A204.1 (cell line): ENCODE measurements at regions not wholly inside any gene's neighbourhood (a gene's known extent, or its start where the extent isn't known, plus 50 kb on each side); places are given as distances from the start of the nearest gene placed in this dataset.
"Not testable (repeated sequence)": the region's sequence is repeated elsewhere in the genome, so short reads cannot be mapped to it uniquely, and the experiment has no call there.

ENCODE experiments used
- FAIRE-seq: peaks from 2 replicates; lab custom pipeline; 2012; peaks lifted over from hg19 to GRCh38; lab: Jason Lieb, UNC

DNA sequence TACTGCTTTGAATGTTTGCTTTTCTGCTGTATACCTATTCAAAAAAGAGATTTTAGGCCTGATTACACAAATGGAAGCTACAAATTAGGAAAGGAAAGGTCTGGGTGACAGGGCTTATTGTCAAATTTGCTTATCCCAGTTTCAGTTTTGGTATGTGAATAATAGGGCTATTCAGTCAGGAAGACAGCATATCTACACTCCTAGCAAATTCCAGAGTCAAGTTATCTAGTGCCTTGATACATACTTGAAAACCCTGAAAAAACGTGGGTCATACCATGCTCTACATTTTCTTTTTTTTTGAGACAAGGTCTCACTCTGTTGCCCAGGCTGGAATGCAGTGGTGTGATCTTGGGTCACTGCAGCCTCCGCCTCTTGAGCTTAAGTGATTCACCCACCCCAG is 59.2 kb upstream of the CCDC180 start:
- not testable (repeated sequence) for FAIRE-seq

DNA sequence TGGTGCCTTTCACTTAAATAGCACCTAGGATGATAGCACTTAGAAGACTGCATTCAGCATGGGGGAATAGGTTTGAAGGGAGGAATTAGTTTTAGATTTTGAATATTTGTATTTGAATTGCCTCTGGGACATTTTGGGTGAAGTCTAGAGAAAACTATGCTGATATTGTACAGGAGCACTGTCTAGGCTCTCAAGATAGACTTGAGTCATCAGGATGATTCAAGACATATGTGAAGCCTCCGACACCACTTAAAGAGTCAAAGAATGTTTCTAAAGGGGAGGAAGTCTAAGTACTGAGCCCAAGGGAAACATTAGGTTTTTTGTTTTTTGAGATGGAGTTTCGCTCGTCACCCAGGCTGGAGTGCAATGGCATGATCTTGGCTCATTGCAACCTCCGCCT is 63.9 kb upstream of the CCDC180 start:
- no peak for FAIRE-seq

DNA sequence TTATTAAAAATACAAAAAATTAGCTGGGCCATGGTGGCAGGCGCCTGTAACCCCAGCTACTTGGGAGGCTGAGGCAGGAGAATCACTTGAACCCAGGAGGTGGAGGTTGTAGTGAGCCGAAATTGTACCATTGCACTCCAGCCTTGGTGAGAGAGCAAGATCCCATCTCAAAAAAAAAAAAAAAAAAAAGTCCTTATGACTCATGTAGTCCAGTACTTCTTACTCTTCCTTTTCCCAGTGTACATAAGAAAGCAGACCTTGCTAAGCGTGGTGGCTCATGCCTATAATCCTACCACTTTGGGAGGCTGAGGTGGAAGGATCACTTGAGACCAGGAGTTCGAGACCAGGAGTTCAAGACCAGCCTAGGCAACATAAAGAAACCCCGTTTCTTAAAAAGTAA is 66.0 kb upstream of the CCDC180 start:
- FAIRE-seq: not testable (repeated sequence)

DNA sequence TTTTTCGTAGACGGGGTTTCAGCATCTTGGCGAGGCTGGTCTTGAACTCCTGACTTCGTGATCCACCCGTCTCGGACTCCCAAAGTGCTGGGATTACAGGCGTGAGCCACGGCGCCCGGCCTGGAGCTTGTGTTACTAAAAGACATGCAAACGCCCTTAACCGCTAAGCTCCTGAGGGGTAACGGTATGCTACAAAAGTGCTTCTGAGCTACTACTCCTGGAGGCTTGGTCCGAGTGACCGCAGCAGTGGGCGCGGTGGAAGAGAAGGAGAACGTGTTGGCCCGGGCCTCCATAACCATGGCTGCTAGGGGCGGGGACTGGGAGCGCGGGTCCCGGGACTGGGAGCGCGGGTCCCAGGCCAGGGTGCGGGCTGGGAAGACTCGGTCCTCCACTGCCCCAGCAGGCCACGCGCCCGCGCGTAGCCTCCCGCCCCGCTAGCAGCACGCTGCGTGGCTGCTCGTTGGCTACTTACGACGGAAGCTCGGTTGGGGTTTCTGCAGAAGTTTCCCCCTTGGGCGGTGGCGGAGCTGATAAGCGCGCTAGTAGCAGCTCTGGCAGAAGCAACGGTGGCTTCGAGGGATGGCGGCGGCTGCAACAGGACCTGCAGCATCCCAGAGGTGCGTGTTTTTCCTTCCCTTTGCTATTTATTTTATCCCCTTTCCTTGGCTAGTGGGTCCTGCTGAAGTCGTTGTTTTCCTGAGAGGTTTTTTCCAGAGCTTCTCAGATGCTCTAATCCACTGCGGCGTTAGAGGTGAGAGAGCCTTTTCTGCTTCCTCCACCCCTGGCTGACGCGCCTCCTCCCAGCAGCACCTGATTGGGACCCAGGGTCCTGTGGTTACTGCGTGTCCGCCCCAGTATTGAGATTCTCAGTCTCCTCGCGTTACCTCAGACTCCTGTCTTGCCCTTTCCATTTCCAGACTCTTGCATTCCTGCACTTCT is 69.2 kb upstream of the CCDC180 start:
- peak; percentile 59 for FAIRE-seq

DNA sequence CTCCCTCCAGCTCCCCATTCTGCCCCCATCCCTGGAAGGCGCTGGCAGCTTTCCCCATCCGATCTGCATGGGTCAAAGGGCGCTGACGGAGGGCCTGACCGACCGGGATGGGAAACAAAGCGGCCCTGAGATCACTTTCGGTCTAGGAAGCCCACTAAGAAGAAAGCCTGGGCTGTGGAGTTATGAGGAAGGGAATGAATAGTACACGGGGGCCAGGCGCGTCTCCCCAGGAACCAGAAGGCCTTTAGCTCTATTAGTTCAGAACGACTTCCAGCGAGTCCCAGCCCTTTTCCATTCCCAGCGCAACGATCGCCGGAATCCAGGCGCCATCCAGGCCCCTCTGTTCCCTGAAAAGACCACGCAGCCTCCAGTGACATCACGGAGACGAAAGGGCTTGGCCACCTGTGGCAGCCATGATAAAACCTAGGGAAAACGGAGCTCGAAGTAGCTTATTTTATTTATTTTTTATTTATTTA is 70.1 kb upstream of the CCDC180 start:
- FAIRE-seq: no peak

DNA sequence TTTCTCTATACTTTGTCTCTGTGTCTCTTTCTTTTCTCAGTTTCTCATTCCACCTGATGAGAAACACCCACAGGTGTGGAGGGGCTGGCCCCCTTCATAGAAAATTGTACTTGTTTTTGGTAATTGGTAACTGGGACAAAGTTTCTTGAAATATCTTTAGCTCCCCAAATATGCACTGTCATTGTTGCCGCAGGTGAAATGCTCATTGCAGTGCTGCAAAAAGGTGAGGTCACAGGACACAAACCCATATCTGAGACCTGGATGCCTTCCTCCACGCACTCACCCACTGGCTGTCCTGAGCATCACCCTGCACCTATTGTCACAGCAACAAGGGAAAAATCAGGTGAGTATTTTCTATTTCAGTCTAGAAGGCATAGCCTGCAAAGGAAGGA is 74.5 kb upstream of the CCDC180 start:
- not testable (repeated sequence) for FAIRE-seq

DNA sequence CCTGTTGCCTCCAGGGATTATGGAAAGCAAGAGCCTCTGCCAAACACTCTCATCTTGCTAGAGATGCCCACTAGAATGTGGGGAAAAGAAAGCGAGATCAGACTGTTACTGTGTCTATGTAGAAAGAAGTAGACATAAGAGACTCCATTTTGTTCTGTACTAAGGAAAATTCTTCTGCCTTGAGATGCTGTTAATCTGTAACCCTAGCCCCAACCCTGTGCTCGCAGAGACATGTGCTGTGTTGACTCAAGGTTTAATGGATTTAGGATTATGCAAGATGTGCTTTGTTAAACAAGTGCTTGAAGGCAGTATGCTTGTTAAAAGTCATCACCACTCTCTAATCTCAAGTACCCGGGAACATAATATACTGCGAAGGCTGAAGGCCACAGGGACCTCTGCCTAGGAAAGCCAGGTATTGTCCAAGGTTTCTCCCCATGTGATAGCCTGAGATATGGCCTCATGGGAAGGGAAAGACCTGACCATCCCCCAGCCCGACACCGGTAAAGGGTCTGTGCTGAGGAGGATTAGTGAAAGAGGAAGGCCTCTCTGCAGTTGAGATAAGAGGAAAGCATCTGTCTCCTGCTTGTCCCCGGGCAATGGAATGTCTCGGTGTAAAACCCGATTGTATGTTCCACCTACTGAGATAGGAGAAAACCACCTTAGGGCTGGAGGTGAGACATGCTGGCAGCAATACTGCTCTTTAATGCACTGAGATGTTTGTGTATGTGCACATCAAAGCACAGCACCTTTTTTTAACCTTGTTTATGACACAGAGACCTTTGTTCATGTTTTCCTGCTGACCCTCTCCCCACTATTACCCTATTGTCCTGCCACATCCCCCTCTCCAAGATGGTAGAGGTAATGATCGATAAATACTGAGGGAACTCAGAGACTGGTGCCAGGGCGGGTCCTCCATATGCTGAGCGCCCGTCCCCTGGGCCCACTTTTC is 75.1 kb upstream of the CCDC180 start:
- FAIRE-seq: not testable (repeated sequence)

DNA sequence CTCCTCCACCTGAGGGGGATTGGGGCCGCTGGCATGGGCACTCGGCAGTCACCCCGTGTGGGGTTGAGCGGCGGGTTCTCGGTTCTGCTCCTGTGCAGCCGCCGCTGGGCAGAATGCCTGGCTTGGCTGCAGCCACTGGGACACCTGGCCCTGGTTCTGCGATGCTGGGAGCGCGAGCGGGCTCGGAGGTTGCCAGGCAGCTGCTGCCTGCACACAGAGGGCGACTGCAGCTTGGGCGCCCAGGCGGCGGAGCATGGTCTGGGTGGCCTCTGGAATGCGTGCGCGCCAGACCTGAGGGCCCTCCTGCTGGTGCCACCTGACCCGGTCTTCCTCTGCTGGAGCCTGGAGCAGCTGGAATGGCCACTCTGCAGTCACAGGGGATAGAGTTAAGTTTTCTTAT is 85.1 kb upstream of the CCDC180 start:
- FAIRE-seq: not testable (repeated sequence)

DNA sequence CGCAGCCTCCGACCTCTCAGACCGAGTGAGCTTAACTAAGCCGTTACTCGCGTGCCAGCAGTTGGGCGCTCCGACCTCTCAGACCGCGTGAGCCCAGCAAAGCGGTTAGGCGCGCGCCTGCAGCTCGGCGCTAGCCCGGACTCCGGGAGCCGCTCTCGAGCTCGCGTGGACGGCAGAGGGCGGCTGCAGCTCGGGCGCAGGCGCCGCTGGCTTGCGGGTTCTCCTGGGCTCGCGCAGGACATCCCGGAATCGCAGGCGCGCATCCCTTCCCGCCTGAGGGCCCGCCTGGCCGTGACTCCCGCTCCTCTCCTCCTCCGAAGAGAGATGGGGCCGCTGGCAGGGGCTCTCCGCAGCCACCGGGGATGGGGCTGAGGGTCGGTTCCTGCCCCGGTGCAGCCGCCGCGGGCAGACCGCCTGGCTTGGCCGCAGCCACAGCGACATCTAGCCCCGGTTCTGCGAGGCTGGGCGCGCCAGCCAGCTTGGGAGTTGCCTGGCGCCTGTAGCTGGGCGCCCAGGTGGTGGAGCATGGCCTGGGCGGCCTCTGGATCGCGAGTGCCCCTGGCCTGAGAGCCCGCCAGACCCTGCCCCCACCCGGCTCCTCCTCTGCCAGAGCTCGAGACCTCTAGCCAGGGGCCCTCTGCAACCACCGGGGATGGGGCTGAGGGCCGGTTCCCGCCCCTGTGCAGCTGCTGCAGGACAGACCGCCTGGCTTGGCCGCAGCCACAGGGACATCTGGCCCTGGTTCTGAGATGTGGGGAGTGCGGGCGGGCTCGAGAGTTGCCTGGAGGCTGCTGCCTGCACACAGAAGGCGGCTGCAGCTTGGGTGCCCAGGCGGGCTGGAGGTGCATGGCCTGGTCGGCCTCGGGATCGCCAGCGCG is 85.7 kb upstream of the CCDC180 start:
- FAIRE-seq: not testable (repeated sequence)

DNA sequence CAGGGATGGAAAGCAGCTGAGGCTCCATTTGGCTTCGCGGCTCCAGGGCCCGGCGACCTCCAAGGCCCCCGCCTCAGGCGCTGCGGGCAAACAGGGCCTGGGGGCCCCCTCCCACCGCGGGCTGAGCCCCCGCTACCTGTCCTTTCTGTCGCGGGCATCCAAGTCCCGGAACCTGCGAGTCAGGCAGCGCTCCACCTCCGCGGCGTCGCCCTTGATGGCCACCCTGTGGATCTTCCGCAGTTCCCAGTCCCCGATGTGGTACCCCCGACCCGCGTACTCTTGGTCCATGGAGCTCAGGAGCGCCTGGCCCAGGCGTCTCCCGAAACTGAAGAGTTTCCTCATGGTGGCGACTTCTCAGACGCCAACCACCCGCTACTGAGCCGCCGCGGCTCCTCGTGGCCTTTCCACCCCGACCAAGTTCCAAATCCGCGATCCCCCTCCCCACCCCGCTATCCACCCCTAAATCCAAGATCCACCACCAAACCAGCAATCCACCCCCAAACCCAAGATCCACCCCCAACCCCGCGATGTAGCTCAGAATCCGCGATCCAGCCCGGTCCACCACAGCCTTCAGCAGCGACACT is 86.5 kb upstream of the CCDC180 start:
- no peak for FAIRE-seq

DNA sequence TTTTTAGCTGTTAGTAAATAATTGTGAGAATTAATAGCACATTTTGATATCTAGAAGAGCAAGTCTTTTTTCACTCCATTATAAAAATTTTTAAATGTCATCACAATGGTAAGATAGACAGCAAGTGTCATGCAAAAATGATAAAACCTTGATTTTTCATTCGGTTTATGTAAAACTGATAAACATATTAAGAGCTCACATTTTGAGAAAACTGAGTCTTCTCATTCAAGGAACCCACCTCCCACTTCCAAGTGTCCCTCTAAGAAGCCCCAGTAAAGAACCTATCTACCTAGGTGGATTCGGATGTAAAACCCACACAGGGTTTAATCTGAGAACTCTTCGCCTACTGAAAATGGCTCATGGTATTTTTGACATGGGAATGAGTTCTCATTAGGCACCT is 87.1 kb upstream of the CCDC180 start:
- FAIRE-seq: not testable (repeated sequence)

DNA sequence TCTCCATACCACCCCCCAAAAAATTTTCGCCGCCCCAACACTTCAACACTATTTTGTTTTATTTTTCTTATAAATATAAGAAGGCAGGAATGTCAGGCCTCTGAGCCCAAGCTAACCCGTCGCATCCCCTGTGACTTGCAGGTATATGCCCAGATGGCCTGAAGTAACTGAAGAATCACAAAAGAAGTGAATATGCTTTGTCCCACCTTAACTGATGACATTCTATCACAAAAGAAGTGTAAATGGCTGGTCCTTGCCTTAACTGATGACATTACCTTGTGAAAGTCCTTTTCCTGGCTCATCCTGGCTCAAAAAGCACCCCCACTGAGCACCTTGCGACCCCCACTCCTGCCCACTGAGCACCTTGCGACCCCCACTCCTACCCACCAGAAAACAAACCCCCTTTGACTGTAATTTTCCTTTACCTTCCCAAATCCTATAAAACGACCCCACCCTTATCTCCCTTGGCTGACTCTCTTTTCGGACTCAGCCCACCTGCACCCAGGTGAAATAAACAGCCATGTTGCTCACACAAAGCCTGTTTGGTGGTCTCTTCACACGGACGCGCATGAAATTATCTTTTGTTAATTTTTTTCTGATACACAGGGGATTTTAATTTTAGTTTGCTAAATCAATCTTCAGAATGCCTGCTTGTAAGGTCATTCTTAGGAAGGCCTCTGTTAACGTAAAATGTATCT is 87.9 kb upstream of the CCDC180 start:
- FAIRE-seq: not testable (repeated sequence)

DNA sequence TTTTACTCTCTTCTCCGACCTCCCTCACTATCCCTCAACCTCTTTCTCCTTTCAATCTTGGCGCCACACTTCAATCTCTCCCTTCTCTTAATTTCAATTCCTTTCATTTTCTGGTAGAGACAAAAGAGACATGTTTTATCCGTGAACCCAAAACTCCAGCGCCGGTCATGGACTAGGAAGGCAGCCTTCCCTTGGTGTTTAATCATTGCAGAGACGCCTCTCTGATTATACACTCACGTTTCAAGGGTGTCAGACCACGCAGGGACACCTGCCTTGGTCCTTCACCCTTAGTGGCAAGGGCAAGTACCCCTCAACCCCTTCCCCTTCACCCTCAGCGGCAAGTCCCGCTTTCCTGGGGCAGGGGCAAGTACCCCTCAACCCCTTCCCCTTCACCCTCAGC is 92.3 kb upstream of the CCDC180 start:
- FAIRE-seq: not testable (repeated sequence)

DNA sequence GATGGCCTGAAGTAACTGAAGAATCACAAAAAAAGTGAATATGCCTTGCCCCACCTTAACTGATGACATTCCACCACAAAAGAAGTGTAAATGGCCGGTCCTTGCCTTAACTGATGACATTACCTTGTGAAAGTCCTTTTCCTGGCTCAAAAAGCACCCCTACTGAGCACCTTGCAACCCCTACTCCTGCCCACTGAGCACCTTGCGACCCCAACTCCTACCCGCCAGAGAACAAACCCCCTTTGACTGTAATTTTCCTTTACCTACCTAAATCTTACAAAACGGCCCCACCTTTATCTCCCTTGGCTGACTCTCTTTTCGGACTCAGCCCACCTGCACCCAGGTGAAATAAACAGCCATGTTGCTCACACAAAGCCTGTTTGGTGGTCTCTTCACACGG is 92.9 kb upstream of the CCDC180 start:
- not testable (repeated sequence) for FAIRE-seq

DNA sequence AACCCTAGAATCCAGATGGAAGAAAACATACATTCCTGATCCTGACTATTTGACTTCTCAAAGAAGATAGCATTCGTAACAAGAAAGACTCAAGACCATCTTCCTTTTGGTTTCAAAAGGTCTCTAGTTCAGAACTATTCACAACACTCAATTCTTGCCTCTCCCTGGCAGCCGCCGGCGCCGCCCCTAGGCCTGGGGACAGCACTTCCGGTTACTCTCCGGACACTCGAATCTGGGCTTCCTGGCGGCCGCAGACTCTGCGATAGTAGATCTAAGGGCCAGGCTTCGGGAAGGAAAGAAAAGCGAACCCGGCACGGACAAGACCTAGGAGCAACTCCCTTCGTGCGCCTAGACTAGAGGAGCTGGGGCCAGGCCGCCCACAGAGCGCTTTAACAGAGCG is 107.8 kb upstream of the CCDC180 start:
- not testable (repeated sequence) for FAIRE-seq

DNA sequence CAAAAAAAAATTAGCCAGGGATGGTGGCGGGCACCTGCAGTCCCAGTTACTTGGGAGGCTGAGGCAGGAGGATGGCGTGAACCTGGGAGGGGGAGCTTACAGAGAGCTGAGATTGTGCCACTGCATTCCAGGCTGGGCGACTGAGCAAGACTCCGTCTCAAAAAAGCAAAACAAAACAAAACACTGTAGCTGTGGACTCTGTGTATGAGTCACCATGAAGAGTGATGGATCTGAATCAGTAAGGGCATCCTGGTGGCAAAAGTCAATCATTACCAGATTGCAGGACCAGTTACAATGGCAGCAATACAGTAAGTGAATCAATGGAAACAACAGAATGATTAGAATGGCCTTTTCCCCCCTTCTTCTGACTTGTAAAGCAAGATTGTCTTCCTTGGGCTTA is 113.7 kb upstream of the CCDC180 start:
- FAIRE-seq: not testable (repeated sequence)

DNA sequence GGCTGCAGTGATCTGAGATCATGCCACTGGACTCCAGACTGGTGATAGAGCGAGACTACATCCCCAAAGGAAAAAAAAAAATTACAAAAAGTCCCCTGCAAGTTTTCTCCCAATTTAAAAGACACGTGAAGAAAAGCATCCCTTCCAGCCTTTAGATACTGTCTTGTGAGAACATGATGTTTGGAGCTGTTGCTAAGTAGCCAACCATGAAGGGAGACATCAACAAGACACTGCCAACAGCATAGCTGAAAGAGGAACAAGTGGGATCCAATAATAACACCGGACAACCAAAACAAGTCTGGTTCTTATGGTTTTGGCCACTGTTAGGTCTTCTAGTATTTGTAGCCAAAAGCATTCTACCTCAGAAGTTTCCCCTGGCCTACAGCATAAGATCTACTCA is 118.9 kb upstream of the CCDC180 start:
- no peak for FAIRE-seq

DNA sequence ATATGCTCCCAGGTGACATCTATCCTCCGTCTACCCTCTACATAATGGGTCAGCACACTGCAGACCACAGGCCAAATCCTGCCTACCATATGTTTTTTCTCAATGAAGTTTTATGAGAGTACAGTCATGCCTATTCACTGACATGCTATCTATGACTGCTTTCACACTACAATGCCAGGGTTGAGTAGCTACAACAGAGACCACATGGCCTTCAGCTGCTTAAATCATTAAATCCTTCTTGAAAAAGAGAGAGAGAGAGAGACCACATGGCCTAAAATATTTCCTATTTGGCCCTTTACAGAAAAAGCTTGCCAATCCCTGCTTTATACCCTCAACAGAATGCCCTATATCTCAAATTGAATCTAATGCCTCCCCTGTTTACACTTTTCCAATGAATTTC is 119.8 kb upstream of the CCDC180 start:
- FAIRE-seq: not testable (repeated sequence)

DNA sequence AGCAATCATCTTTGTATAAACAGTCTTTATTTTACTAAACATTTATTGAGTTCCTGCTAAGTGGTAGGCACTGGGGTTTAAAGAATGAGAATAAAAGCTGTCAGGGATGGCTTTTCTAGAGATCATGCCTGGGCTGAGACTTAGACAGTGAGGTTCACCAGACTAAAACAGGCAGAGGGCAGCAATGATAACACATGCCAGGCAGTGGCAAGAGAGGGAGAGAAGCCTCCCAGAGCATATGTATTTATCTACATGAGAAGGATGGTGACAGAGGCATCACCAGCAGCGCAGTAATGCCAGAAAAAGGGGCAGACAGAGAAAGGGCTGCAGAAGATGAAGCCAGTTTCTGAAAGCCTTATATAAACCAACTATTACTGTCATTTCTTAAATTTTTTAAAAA is 121.0 kb upstream of the CCDC180 start:
- no peak for FAIRE-seq

DNA sequence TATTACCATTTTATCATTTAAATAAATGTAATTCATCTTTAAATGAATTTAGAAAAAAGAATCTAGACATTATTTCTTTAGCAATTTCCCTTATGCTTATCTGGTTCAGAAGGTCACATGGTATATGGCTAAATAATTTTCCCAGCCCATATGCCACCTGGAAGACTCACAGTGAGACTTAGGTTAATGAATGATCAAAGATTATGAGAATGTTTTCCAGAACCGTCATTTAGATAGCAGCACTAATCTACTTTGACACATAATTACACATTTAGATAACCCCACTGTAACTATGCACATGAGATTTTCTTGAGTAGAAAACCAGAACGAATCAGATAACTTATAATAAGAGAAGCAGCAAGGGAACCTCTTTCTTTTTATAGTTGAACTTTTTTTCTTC is 124.9 kb upstream of the CCDC180 start:
- FAIRE-seq: not testable (repeated sequence)

DNA sequence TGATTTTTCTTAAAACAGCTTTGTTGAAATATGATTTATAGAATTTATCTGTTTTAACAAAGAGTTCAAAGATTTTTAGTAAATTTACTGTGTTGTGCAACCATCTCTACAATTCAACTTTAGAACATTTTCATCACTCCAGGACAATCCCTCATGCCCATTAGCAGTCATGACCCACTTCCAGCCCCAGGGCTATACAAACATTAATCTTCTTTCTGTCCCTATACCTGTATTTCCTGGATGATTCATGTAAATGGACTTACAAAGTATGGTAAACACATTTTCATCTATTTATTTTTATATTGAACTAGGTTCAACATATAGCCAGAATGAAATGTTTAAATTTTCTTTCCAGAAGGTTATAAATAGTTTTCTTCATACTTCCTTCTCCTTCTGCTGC is 127.8 kb upstream of the CCDC180 start:
- no peak for FAIRE-seq
